Left kidney (tissue), 1 donor: ENCODE measurements at regions not wholly inside any gene's neighbourhood (a gene's known extent, or its start where the extent isn't known, plus 50 kb on each side); places are given as distances from the start of the nearest gene placed in this dataset.

Source experiments
- DNase-seq: peaks from one replicate; pipeline ENCODE4 v3.0.0-alpha.2; 2013

GRCh38 chr9:91132576-91133073, 229.1 kb downstream of the AUH start:
- no peak for DNase-seq

DNA sequence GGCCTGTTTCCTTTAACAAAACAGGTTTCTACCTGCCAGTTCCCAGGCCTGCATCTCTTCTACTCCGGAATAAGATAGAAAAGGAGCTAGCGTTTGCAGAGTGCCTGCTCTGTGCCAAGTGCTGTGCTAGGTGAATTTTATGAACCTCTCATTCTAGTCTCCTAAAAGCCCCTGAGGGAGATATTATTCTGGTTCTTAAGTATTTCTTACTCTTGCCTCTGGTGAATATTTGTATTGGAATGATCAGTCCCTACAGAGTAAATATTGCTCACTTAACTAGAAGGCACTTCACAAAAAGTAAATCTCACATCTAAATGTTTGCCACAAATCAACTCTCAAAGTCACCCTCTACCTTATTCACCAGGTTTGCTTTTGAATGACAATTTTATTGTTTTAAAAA, 227.1 kb downstream of the AUH start:
- no peak for DNase-seq

GRCh38 chr9:91137391-91137790, 224.3 kb downstream of the AUH start:
- no peak for DNase-seq

- no peak for DNase-seq
Measured at GRCh38 chr9:91138760-91139159, 223.0 kb downstream of the AUH start.

GRCh38 chr9:91141407-91141965, 220.2 kb downstream of the AUH start:
- DNase-seq: no peak

DNA sequence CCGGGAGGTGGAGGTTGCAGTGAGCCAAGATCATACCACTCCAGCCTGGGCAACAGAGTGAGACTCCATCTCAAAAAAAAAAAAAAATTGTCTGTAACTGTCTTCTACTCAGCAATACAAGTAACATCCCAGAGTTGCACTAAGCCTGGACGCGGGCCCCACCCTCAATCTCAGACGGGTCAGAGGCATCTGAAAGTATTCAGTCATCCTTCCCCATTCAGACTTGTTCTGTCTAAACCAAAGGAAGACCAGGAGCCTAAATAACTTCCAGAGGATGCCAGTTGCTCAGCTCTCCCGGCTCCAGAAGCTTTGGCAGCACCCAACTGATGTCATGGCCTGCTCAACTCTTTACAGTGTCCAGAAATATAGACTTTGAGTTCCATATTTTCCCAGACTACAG, 218.6 kb downstream of the AUH start:
- DNase-seq: no peak

DNA sequence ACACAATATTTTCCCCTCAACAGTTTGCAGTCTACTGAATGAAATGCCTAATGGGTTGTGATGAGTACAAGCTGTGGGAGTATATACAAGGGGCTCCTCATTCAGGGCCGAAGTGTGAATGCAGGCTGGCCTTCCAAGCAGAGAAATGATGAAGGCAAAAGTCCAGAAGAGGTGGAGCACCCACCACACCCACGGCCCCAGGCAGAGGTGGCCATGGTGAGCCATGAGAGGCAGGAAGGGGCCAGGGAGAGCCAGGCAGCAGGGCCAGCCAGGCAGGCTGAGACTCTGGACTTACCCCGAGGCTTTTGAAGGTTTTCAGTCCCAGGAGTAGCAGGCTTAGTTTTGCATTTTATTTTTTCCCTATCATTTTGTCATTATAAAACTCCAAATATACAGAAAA, 218.1 kb downstream of the AUH start:
- DNase-seq: no peak

DNA sequence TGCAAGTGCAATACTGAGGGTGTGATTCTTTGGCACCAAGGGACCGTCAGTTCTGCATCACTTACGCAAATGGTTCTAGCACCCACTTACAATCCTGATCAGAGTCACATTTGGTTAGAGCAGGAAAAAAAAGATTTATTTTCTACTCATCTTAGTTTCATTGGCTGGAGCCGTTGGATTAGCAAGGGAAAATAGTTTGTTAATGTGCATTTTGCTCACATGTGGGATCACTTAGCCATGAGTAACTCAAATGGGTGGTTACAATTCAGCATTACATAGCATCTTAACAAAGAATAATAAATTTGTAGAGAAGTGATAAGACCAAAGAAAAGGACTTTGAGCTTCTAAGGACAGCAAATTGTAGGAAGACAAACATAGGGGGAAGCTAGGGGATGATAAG, 216.9 kb downstream of the AUH start:
- no peak for DNase-seq

DNA sequence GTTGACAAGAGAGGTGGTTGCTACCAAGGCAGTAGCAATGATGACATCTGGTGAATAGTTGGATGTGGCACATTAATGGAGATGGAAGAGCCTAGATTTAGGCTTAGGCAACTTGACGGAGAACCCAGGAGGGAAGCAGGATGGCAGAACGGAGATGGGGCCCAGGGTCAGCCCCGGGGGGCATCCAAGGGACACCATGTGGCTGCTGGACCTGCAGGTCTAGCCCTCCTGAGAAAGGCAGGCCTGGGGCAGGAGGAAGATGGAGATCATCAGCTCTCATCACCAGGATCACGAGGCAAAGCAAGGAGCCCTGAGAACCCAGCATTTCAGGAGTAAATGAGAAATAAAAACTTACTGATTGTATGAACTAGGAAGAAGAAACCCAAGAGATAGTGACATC, 216.2 kb downstream of the AUH start:
- no peak for DNase-seq

- DNase-seq: no peak
Measured at GRCh38 chr9:91146391-91147019, 215.2 kb downstream of the AUH start.

- no peak for DNase-seq
Measured at GRCh38 chr9:91147079-91147708, 214.5 kb downstream of the AUH start.

DNA sequence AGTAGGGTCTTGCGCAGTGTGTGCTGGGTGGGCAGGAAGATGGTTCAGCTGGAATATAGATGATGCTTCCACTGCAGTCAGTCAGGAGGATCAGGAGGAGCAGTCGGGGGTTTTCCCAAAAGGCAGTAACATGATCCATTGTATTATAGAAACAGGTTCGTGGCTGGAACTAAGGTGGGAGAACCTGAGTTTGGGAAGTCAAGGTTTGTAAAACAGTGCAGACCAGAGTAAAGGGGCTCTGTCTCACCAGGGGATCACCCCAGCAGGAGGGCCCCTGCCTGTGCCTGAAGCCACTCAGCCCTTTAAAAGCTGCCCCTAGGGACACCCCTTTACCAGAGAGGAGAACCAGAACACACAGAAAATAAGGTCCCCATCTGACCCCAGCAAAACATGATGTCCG, 213.4 kb downstream of the AUH start:
- no peak for DNase-seq

DNA sequence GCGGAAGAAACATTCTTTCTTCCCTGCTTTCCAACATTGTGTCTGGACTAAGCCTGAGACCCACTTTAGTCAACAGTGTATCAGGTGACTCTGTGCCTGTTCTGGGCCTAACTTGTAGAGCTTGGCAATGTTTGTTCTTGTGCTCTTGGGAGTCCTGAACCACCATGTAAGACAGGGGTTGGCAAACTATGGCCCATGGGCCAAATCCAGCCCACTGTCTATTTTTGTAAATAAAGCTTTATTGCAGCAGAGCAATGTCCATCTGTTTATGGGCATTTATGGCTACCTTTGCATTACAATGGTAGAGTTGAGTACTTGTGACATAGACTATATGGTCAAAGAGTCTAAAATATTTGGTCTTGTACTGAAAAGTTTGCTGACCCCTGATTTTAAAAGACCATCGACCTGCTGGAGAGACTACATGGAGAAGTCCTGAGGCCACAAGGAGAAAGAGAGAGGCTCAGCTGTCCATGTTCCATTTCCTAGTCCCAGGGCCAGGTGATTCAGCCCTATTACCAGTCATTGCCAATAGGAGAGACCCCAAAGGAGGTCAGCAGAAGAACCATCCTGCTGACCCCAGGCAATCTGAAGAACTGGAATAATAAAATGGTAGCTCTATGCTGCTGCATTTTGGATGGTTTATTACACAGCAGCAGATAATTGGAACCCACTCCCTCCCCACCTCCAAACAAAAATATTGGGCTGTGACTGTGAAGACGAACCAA, 211.3 kb downstream of the AUH start:
- no peak for DNase-seq

GRCh38 chr9:91150998-91151717, 210.6 kb downstream of the AUH start:
- no peak for DNase-seq

DNA sequence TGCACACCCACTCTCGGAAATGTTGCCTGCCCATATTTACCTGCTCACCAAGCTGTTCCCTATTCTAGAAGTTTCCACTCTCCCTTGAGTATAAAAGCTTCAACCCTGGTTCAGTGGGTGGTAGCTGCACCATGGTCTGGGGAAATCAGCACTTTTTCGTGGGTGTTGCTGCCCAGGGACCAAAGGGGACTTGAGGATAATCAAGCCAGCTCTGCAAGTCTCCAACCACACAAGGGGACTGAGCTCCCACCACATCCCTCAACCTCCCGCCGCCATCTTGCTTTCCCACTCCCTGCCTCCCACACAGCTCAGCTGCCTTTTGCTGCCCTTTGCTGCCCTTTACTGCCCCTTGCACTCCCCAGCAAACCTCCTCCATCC, 210.0 kb downstream of the AUH start:
- DNase-seq: no peak

GRCh38 chr9:91154686-91155085, 207.0 kb downstream of the AUH start:
- no peak for DNase-seq

DNA sequence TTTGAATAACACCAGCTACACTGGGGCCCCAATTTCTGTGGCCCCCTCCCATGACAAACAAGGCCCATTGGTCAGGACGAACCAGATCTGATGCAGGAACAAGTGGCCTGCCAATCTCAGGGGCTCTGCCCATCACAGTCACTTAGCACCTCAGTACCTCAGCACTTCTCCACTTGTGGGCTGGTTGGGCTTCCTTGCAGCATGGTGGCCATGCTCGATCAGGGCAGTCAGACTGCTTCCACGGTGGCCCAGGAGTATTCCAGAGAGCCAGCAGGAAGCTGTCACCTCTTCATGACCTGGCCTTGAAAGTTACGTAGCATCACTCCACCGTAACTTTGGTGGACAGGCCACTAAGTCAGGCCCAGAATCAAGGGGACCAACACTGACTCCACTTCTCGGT, 206.5 kb downstream of the AUH start:
- no peak for DNase-seq

- no peak for DNase-seq
Measured at GRCh38 chr9:91155746-91156376, 205.9 kb downstream of the AUH start.

DNA sequence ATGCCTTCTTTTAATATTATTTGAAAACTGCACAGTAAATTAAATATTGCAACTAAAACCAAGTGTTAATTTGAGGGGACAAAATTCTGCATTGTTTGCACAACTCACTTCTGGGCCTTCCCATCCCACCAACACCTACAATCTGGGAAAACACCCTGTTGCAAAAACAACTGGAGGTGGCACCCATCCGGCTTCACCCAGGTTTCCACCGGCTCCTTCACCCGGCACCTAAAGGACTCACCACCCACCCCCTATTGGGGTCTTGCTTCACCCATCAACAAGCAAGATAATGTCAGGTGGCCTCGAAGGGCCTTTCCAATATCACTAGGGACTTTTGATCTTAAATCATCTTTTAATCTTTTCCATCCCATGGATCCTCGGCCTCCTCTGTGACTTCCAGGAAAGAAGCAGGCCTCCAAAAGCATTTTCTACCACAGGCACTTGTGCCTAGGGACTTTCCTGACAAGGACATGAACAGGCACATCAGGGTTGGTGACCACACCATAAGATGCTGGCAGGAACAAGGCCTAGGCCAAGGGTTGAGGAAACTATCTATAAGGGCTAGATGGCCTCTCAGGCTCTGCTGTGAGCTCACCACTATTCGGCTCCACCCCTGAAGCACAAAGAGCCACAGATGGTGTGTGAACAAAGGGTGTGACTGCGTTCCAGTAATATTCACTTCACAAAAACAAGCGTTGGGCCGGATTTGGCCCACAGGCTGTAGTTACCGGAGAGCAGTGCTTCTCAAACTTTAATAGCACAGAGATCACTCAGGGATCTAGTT, 205.1 kb downstream of the AUH start:
- DNase-seq: no peak

GRCh38 chr9:91157883-91158282, 203.8 kb downstream of the AUH start:
- DNase-seq: no peak

DNA sequence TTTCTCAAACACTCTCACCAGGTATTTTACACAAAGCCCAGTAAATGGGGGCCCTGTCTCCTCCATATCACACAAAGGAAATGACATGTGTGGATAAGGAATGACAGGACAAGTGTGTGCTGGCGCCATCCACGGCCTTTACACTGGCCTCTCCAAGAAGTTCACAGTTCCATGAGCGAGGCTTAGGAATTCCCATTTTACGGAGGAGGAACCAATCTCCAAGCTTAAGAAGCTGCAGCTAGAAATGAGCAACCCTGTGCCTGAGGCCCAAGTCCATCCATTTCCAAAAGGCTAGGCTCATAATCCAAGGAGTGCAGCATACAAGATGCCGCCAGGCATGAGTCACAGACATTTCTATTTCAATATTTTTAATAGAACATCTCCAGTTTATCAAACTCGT, 203.4 kb downstream of the AUH start:
- DNase-seq: no peak
